Transverse colon (tissue), 4 donors: ENCODE measurements at regions not wholly inside any gene's neighbourhood (a gene's known extent, or its start where the extent isn't known, plus 50 kb on each side); places are given as distances from the start of the nearest gene placed in this dataset.

Source experiments
- POLR2A ChIP-seq: fragments of 450-650 bp; IDR thresholded peaks from one replicate; pipeline ENCODE4 v1.6.1; 2016; ENCODE audit warnings: antibody characterized with exemption, mild to moderate bottlenecking, moderate library complexity
- POLR2AphosphoS5 ChIP-seq, 3 donors: sonication (generic); formaldehyde crosslinking; IDR thresholded peaks; one replicate each; pipeline ENCODE4 v1.6.1; 2016; ENCODE audit warnings: antibody characterized with exemption in 3 of 3
- TF ChIP-seq, protein P1 (sequence below), 5 experiments: fragments of 200-600 bp in 3 of 5; fragments of 450-650 bp in 2 of 5; sonication (generic) in 3 of 5; IDR thresholded peaks; 1 replicate in 2 of 5; 2 replicates in 3 of 5; pipeline ENCODE4 v1.5.1; 2016 to 2017; ENCODE audit warnings: antibody characterized with exemption in 5 of 5, inconsistent platforms in 3 of 5, mild to moderate bottlenecking in 2 of 5, moderate library complexity in 1 of 5

DNA sequence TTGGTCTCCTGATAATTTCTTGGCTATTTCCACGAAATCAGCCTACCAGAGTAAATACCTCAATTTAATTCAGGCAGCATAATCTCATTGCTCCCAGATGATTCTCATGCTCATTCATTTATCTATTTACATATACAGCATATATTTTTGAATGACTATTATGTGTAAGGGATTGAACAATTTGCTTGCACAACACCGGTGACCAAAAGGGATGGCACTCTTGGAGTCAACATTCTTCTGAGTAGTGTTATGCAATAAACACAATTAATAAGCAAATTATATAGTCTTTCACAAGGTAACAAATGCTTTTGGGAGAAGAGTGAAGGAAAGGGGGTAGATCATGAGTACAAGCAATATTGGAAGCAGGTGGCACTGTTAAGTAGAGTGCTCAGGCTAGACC lies 1015.3 kb downstream of the ARAP2 start:
- TF ChIP-seq, protein P1, sequence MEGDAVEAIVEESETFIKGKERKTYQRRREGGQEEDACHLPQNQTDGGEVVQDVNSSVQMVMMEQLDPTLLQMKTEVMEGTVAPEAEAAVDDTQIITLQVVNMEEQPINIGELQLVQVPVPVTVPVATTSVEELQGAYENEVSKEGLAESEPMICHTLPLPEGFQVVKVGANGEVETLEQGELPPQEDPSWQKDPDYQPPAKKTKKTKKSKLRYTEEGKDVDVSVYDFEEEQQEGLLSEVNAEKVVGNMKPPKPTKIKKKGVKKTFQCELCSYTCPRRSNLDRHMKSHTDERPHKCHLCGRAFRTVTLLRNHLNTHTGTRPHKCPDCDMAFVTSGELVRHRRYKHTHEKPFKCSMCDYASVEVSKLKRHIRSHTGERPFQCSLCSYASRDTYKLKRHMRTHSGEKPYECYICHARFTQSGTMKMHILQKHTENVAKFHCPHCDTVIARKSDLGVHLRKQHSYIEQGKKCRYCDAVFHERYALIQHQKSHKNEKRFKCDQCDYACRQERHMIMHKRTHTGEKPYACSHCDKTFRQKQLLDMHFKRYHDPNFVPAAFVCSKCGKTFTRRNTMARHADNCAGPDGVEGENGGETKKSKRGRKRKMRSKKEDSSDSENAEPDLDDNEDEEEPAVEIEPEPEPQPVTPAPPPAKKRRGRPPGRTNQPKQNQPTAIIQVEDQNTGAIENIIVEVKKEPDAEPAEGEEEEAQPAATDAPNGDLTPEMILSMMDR (IDR thresholded peaks at IDR 0.05) = no peak
- TF ChIP-seq POLR2AphosphoS5 (IDR thresholded peaks at IDR 0.05) = no peak
- TF ChIP-seq POLR2A = no peak
